Left ventricle myocardium inferior (tissue), 1 donor: ENCODE measurements at regions not wholly inside any gene's neighbourhood (a gene's known extent, or its start where the extent isn't known, plus 50 kb on each side); places are given as distances from the start of the nearest gene placed in this dataset.

ENCODE experiments used
- DNase-seq: peaks from one replicate; pipeline ENCODE4 v3.0.0-alpha.2; 2020
- H3K27ac ChIP-seq: fragments of 200-600 bp; replicated peaks from 2 replicates; pipeline ENCODE4 v1.8.0; 2021
- H3K27me3 ChIP-seq: fragments of 200-600 bp; 2 replicates; pipeline ENCODE4 v1.8.0; 2021; ENCODE audit warnings: low read depth
- H3K36me3 ChIP-seq: fragments of 200-600 bp; 2 replicates; pipeline ENCODE4 v1.8.0; 2021
- H3K4me1 ChIP-seq: fragments of 200-600 bp; 2 replicates; pipeline ENCODE4 v1.8.0; 2021
- H3K4me3 ChIP-seq: fragments of 200-600 bp; 2 replicates; pipeline ENCODE4 v1.8.0; 2021; ENCODE audit warnings: mild to moderate bottlenecking, moderate library complexity
- H3K9me3 ChIP-seq: fragments of 200-600 bp; replicated peaks from 2 replicates; pipeline ENCODE4 v1.8.0; 2021
- intact Hi-C: fragments of 100-400 bp; cut with micrococcal nuclease; formaldehyde crosslinking; loops from one replicate; pipeline ENCODE4 v1.11.0; 2022
- TF ChIP-seq, protein P1 (sequence below): fragments of 200-600 bp; IDR thresholded peaks from 2 replicates; pipeline ENCODE4 v1.8.0; 2021; ENCODE audit warnings: antibody characterized with exemption, mild to moderate bottlenecking, borderline replicate concordance
- donor health status: DM: no; HTN: yes; CAD: no; lungs with severe emphysema.

DNA sequence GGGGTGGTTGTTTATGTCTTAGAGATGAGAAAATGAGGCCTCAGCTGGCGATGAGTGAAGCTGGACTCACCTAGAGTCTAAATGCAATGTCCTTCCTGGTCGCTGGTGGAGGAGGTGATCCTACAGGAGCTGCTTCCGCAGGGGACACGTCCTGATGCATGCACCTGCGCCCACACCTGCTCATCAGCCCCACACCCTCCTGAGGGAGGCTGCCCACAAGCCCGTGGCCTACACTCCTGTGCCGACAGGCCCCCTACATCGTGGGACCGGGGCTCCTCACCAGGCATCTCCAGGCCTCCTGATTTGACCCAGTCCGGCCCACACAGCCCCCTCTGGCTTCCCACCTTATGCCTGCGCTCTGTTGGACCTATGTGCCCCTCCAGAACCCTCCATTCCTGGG lies 857.2 kb downstream of the TBC1D22A start:
- Histone ChIP-seq H3K27ac (no peak overlapping the region), H3K4me1 (no peaks in the 10 kb centered on the region), H3K36me3 (no peaks in the 10 kb centered on the region), H3K27me3 (peaks cover 97% of the 10 kb centered on the region), H3K9me3 (no peaks in the 10 kb centered on the region), H3K4me3 (no peak overlapping the region)
- TF ChIP-seq, protein P1, sequence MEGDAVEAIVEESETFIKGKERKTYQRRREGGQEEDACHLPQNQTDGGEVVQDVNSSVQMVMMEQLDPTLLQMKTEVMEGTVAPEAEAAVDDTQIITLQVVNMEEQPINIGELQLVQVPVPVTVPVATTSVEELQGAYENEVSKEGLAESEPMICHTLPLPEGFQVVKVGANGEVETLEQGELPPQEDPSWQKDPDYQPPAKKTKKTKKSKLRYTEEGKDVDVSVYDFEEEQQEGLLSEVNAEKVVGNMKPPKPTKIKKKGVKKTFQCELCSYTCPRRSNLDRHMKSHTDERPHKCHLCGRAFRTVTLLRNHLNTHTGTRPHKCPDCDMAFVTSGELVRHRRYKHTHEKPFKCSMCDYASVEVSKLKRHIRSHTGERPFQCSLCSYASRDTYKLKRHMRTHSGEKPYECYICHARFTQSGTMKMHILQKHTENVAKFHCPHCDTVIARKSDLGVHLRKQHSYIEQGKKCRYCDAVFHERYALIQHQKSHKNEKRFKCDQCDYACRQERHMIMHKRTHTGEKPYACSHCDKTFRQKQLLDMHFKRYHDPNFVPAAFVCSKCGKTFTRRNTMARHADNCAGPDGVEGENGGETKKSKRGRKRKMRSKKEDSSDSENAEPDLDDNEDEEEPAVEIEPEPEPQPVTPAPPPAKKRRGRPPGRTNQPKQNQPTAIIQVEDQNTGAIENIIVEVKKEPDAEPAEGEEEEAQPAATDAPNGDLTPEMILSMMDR: no peak
- intact Hi-C loops: no loop called here
- DNase-seq: no peak

DNA sequence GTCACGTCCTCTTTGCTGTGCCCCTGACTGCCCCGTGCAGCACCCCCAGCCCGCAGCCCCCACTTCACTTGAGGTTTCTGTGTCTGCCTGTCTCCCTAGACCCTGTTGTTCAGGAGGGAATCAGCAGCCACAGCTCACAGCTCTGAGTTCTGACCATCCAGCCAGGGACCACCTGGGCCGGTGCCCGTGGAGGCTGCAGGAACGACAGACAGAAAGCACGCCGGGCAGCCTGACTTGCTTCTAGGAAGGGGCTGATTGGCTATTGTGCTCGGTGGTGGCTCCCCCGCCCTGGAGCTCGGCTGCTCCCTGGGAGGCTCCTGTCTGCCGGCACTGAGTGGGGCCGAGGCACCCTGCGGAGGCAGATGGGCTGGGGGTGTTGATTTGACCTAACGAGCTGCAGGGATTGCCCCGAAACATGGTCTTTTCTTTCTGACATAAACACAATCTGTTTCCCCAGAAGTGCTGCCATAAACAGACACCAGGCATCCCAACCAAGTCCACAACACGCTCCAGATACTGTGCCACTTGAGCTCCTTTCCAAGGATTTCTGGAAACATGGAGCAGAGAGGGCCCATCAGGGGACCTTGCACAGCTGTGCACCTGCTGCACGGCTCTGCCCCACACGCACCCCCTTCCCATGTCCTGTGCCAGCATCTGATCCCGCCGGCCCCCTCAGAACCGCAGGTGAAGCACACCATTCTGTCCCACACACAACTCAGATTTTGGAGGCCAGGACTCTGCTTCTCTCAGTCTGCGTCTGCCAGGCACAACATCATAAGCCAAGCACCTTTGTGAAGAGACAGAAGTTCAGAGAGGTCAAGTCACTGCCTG lies 855.9 kb downstream of the TBC1D22A start:
- H3K4me3 ChIP-seq: no peak overlapping the region
- peaks cover 94% of the 10 kb centered on the region for H3K27me3 ChIP-seq
- TF ChIP-seq, protein P1: no peak
- DNase-seq: no peak
- intact Hi-C loops: no loop called here
- H3K27ac ChIP-seq: no peak overlapping the region
- H3K4me1 ChIP-seq: no peaks in the 10 kb centered on the region
- H3K9me3 ChIP-seq: no peaks in the 10 kb centered on the region
- H3K36me3 ChIP-seq: no peaks in the 10 kb centered on the region

GRCh38 chr22:47617186-47617585 lies 854.7 kb downstream of the TBC1D22A start:
- Histone ChIP-seq H3K27me3 (peaks cover 93% of the 10 kb centered on the region), H3K4me3 (no peak overlapping the region)

DNA sequence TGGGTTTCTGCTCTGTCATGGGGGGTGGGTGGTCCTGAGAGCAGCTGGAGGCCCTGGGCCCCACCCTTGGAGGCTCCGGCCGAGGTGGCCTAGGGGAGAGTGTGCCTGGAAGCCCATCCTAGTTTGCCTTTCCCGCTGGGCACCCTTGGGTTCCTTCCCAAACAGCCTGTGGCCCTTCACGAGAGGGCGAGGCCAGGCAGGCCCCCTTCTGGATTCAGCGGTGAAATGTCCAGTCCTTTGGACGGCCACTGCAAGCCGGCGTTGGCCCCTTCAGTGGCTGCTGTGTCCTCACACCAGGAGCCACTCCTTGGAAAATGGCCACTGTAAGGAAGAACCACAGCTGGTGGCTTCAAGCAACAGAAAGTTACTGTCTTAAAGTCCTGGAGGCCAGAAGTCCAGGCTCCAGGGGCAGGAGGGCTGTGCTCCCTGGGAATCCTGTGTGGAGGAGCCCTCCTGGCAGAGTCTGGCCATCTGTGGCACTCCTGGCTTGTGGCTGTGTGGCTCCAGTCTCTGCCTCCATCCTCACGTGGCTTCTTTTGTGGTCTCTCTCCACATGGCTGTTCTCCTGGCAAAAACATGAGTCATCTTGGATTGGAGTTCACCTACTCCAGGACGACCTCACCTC lies 854.1 kb downstream of the TBC1D22A start:
- H3K9me3 ChIP-seq: no peaks in the 10 kb centered on the region
- TF ChIP-seq, protein P1: no peak
- H3K4me1 ChIP-seq: no peaks in the 10 kb centered on the region
- no peak overlapping the region for H3K4me3 ChIP-seq
- intact Hi-C loops: no loop called here
- H3K36me3 ChIP-seq: no peaks in the 10 kb centered on the region
- peaks cover 86% of the 10 kb centered on the region for H3K27me3 ChIP-seq
- H3K27ac ChIP-seq: no peak overlapping the region
- no peak for DNase-seq

More at GRCh38 chr22:47617186-47617585, 854.7 kb downstream of the TBC1D22A start:
- TF ChIP-seq, protein P1: no peak
- no peak for DNase-seq
- Histone ChIP-seq H3K4me1 (no peaks in the 10 kb centered on the region), H3K9me3 (no peaks in the 10 kb centered on the region), H3K36me3 (no peaks in the 10 kb centered on the region), H3K27ac (no peak overlapping the region)
- intact Hi-C loops: no loop called here

- Histone ChIP-seq H3K4me3 (no peak overlapping the region), H3K9me3 (peaks cover 8% of the 10 kb centered on the region), H3K27ac (no peak overlapping the region), H3K4me1 (no peaks in the 10 kb centered on the region), H3K27me3 (peaks cover 80% of the 10 kb centered on the region), H3K36me3 (no peaks in the 10 kb centered on the region)
- intact Hi-C loops: no loop called here
- DNase-seq: no peak
- TF ChIP-seq, protein P1: no peak
Measured at GRCh38 chr22:47615051-47615450, 852.6 kb downstream of the TBC1D22A start.
